Lung microvascular endothelial cell (primary cell): ENCODE measurements at regions not wholly inside any gene's neighbourhood (a gene's known extent, or its start where the extent isn't known, plus 50 kb on each side); places are given as distances from the start of the nearest gene placed in this dataset.
"Not testable (repeated sequence)": the region's sequence is repeated elsewhere in the genome, so short reads cannot be mapped to it uniquely, and the experiment has no call there.

Source experiments
- DNase-seq, 2 donors: peaks; one replicate each; pipeline versions ENCODE4 v3.0.0 to v3.0.0-alpha.2; 2010; ENCODE audit warnings: low read depth in 2 of 2

GRCh38 chr1:146510248-146510983 lies 281.6 kb upstream of the NOTCH2NLA start:
- DNase-seq = not testable (repeated sequence)

- not testable (repeated sequence) for DNase-seq
Observed at GRCh38 chr1:146504121-146504520, 275.3 kb upstream of the NOTCH2NLA start.

- DNase-seq = not testable (repeated sequence)
Observed at GRCh38 chr1:146487555-146487954, 258.7 kb upstream of the NOTCH2NLA start.

GRCh38 chr1:146487155-146487554 lies 258.3 kb upstream of the NOTCH2NLA start:
- not testable (repeated sequence) for DNase-seq

GRCh38 chr1:146486300-146487014 lies 257.6 kb upstream of the NOTCH2NLA start:
- DNase-seq = not testable (repeated sequence)

- DNase-seq = not testable (repeated sequence)
Observed at GRCh38 chr1:146484195-146484594, 255.4 kb upstream of the NOTCH2NLA start.

GRCh38 chr1:146479188-146479587 lies 250.4 kb upstream of the NOTCH2NLA start:
- DNase-seq = not testable (repeated sequence)

- DNase-seq = peak; percentile 9 to 19
Observed at GRCh38 chr1:146478125-146478720, 249.4 kb upstream of the NOTCH2NLA start.

- DNase-seq = not testable (repeated sequence)
Observed at GRCh38 chr1:146475086-146475485, 246.3 kb upstream of the NOTCH2NLA start.

- not testable (repeated sequence) for DNase-seq
Observed at GRCh38 chr1:146474216-146474615, 245.4 kb upstream of the NOTCH2NLA start.

GRCh38 chr1:146472192-146472861 lies 243.5 kb upstream of the NOTCH2NLA start:
- DNase-seq = peak; percentile 16 to 56

GRCh38 chr1:146459939-146460338 lies 231.1 kb upstream of the NOTCH2NLA start:
- DNase-seq = not testable (repeated sequence)

- not testable (repeated sequence) for DNase-seq
Observed at GRCh38 chr1:146459308-146459707, 230.5 kb upstream of the NOTCH2NLA start.

GRCh38 chr1:146448877-146449246 lies 220.0 kb upstream of the NOTCH2NLA start:
- not testable (repeated sequence) for DNase-seq

- not testable (repeated sequence) for DNase-seq
Observed at GRCh38 chr1:146448212-146448876, 219.5 kb upstream of the NOTCH2NLA start.

GRCh38 chr1:146443871-146444222 lies 215.0 kb upstream of the NOTCH2NLA start:
- DNase-seq = peak; percentile 0 to 1

GRCh38 chr1:146443088-146443870 lies 214.5 kb upstream of the NOTCH2NLA start:
- not testable (repeated sequence) for DNase-seq

- not testable (repeated sequence) for DNase-seq
Observed at GRCh38 chr1:146438543-146438942, 209.7 kb upstream of the NOTCH2NLA start.

GRCh38 chr1:146416642-146417041 lies 187.8 kb upstream of the NOTCH2NLA start:
- DNase-seq = not testable (repeated sequence)

- DNase-seq = not testable (repeated sequence)
Observed at GRCh38 chr1:146415017-146415416, 186.2 kb upstream of the NOTCH2NLA start.
